PFSK-1 (cell line): ENCODE measurements at regions not wholly inside any gene's neighbourhood (a gene's known extent, or its start where the extent isn't known, plus 50 kb on each side); places are given as distances from the start of the nearest gene placed in this dataset.

Source experiments
- POLR2AphosphoS5 ChIP-seq: IDR thresholded peaks from 2 replicates; pipeline ENCODE4 v1.6.1; 2012; ENCODE audit warnings: low read depth, mild to moderate bottlenecking, control low read depth, low read length, moderate library complexity
- TAF1 ChIP-seq: IDR thresholded peaks from 2 replicates; pipeline ENCODE4 v1.6.1; 2012; ENCODE audit warnings: low read length, control low read depth, borderline replicate concordance; ENCODE audit not compliant: insufficient read depth

DNA sequence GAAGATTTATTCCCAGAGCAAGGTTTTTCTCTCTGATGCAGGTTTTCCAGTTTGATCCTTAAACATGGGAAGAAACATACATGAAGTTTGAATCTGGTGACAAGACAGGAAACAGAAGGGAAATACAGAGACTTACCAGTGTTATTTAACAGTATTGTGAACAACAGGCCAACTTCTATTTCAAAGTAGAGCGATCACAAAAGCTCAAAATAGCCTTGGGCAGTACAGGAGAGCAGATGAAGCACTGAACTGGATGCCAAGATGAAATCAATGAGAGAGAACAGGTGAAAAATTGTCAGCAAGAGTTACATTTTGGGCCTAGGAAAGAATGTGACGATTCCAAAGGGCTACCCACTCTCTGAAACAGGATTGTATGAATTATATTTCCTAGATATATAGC is 114.8 kb upstream of the PTPRK start:
- TF ChIP-seq POLR2AphosphoS5 (no peak), TAF1 (no peak)
